ENCODE measurements at regions not wholly inside any gene's neighbourhood (a gene's known extent, or its start where the extent isn't known, plus 50 kb on each side); places are given as distances from the start of the nearest gene placed in this dataset.

DNA sequence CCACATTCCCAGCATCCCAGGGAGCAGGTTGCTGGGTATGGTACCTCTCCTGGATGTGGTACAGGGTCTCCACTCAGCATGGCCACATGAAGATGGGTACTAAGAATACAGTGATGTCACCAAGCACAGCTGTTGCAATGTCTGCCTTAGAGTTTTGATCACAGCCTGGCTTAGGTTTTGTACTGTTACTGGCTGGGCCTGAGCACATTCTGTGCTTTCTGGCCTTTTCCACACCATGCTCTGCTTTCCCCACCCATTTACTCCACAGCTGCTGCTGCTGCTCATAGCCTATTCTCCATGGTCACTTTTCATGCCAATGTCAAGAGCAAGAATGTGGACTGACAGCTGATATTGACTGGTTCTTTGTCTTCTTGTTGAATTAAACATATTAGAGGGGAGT, 481.9 kb downstream of the ARHGEF28 start:
- DNase-seq (ENCODE audit: low spot score), result no peak
- TF ChIP-seq, protein P1, sequence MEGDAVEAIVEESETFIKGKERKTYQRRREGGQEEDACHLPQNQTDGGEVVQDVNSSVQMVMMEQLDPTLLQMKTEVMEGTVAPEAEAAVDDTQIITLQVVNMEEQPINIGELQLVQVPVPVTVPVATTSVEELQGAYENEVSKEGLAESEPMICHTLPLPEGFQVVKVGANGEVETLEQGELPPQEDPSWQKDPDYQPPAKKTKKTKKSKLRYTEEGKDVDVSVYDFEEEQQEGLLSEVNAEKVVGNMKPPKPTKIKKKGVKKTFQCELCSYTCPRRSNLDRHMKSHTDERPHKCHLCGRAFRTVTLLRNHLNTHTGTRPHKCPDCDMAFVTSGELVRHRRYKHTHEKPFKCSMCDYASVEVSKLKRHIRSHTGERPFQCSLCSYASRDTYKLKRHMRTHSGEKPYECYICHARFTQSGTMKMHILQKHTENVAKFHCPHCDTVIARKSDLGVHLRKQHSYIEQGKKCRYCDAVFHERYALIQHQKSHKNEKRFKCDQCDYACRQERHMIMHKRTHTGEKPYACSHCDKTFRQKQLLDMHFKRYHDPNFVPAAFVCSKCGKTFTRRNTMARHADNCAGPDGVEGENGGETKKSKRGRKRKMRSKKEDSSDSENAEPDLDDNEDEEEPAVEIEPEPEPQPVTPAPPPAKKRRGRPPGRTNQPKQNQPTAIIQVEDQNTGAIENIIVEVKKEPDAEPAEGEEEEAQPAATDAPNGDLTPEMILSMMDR (IDR thresholded peaks at IDR 0.05; ENCODE audit: unreplicated experiment), result no peak
- H3K4me1 Mint-ChIP-seq (ENCODE audit: unreplicated experiment), result peaks cover 26% of the 10 kb centered on the region
- H3K4me3 Mint-ChIP-seq (ENCODE audit: unreplicated experiment), result no peak overlapping the region
- no peaks in the 10 kb centered on the region for H3K36me3 Mint-ChIP-seq (ENCODE audit: low read depth, unreplicated experiment)
- peaks cover 2% of the 10 kb centered on the region for H3K27me3 Mint-ChIP-seq (ENCODE audit: unreplicated experiment)
- no peak overlapping the region for H3K27ac Mint-ChIP-seq (ENCODE audit: unreplicated experiment)
- H3K9me3 Mint-ChIP-seq (ENCODE audit: unreplicated experiment), result no peaks in the 10 kb centered on the region

DNA sequence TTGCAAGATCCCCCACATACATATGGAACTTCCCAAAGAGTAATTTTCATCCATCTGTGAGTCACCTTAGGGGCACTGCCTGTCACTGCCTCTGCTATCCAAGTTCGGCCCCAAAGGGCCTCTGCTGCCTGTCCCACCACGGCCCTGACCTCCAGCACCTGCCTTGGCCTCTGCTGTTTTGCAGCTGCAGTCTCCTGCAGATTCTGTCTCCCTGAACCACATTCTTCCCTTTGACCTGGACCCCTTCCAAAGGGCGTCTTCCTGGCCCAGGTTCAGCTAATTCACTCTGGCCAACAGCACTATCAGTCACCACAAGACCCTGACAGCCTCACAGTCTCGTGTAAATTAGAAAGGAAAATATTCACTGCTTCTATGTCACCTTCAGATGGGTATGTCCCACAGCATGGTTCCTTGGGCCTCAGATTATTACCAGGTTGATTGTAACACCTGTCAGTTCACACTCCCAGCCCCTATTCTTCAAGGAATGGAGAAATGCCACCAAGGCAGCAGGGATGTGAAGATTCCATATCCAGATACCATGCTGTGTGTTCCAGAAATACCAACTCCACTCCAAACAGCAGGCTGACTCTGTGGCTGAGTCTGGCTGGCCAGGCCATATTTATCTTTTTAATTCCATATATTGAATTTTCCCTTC, 479.3 kb downstream of the ARHGEF28 start:
- Mint-ChIP-seq H3K36me3 (ENCODE audit: low read depth, unreplicated experiment) (no peaks in the 10 kb centered on the region), H3K27ac (ENCODE audit: unreplicated experiment) (no peak overlapping the region), H3K27me3 (ENCODE audit: unreplicated experiment) (peaks cover 2% of the 10 kb centered on the region), H3K4me1 (ENCODE audit: unreplicated experiment) (peaks cover 20% of the 10 kb centered on the region), H3K9me3 (ENCODE audit: unreplicated experiment) (no peaks in the 10 kb centered on the region), H3K4me3 (ENCODE audit: unreplicated experiment) (no peak overlapping the region)
- DNase-seq (ENCODE audit: low spot score), result no peak
- TF ChIP-seq, protein P1 (IDR thresholded peaks at IDR 0.05; ENCODE audit: unreplicated experiment), result no peak

DNA sequence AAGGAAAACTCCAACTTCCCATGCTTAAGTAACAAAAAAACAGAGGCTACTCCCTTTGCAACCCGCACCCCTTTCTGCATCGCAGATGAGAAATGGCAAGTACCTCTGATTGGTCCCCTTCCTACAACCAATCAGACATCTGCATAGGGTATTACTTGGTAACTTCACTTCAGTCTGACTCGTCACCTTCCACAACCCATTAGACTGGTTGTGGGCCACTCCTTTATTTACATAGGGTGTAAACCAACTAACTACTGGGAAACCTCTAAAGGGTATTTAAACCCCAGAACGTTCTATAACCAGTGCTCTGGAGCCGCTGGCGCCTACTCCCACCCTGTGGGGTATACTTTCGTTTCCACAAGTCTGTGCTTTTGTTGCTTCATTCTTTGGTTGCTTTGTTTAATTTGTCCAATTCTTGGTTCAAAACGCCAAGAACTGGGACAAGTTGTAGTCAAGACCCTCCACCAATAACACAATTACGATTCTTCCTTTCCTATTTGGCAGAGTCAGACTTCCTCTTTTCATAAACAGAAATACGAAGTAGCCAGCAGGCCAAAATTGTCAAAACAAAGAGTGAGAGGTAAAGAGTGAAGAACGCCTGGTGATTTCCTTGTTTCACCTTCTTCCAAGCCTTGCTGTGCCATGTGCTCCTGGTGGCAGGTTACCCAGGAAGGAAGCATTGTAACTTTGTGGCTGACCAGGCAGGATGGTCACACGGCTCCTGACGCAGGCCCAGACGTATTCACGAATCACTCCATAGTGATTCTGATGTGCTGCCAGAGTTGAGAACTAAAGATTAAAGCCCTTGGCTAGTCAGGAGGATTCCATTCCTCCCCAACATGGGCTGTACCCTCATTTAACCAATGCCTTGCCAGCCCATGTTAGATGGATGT, 477.4 kb downstream of the ARHGEF28 start:
- Mint-ChIP-seq H3K4me1 (ENCODE audit: unreplicated experiment) (peaks cover 14% of the 10 kb centered on the region), H3K27me3 (ENCODE audit: unreplicated experiment) (peaks cover 2% of the 10 kb centered on the region), H3K4me3 (ENCODE audit: unreplicated experiment) (no peak overlapping the region), H3K27ac (ENCODE audit: unreplicated experiment) (no peak overlapping the region), H3K36me3 (ENCODE audit: low read depth, unreplicated experiment) (no peaks in the 10 kb centered on the region), H3K9me3 (ENCODE audit: unreplicated experiment) (no peaks in the 10 kb centered on the region)
- no peak for DNase-seq (ENCODE audit: low spot score)
- TF ChIP-seq, protein P1 (IDR thresholded peaks at IDR 0.05; ENCODE audit: unreplicated experiment), result no peak

DNA sequence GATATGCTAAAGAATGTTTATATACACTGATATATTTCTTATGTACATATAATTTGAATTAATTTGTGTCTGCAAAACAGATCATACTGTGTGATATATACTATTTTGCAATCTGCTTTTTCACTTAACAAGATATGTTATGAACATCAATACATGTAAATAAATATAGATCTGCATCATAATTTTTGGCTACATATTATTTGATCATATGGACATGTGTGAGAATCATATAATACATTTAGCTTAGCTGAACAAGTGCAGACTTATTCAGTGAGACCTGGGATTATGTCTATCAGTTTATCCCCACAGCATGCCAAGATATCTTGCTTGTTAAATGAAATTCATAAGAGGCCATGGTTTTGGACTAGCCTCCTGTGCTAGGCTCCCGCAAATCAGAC, 474.3 kb downstream of the ARHGEF28 start:
- Mint-ChIP-seq H3K4me1 (ENCODE audit: unreplicated experiment) (peaks cover 15% of the 10 kb centered on the region), H3K9me3 (ENCODE audit: unreplicated experiment) (no peaks in the 10 kb centered on the region), H3K27me3 (ENCODE audit: unreplicated experiment) (peaks cover under 1% of the 10 kb centered on the region), H3K4me3 (ENCODE audit: unreplicated experiment) (no peak overlapping the region), H3K36me3 (ENCODE audit: low read depth, unreplicated experiment) (no peaks in the 10 kb centered on the region), H3K27ac (ENCODE audit: unreplicated experiment) (no peak overlapping the region)
- no peak for DNase-seq (ENCODE audit: low spot score)
- TF ChIP-seq, protein P1 (IDR thresholded peaks at IDR 0.05; ENCODE audit: unreplicated experiment), result no peak

Data from endothelial cell (in vitro differentiated cells).